ENCODE measurements at regions not wholly inside any gene's neighbourhood (a gene's known extent, or its start where the extent isn't known, plus 50 kb on each side); places are given as distances from the start of the nearest gene placed in this dataset.

DNA sequence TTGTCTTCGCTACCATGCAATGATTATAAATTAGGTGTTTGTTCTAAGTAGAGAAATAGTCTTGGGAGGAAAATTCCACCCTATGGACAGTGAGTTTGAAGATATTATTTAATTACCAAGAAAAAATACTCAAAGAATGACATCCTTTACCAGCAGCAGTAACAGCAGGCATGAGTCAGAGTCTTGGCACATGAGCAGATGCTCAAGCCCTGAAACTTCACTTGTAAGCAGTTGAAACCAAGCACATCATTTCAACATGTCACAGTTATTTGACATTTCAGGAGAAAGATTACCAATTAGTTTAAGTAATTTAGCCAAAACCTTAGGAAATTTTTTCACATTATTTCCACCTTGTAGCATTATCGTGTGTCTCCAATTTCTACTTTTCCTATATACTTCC is 99.2 kb downstream of the C12orf50 start:
- peak; percentile 88 for FAIRE-seq
- no peak for TF ChIP-seq POLR2A (IDR thresholded peaks at IDR 0.05; ENCODE audit: low read depth, low read length)
- peak; percentile 6 for DNase-seq (ENCODE audit: insufficient read length, low spot score)

DNA sequence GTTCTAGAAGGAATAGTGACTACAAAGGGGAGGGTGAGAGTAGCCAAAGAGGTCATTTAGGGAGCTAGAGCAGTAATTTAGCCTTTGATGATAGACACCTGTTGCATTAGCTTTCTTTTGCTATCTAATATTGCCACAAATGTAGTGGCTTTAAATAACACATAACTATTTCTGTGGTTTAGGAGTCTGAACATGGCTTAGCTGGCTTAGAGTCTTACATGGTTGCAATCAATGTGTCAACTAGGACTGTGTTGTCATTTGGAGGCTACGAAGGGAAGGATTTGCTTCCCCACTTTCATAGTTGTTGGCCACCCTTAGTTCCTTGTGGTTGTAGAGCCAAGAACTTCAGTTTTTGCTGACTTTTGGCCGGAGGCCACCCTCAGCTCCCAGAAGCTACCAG is 99.9 kb downstream of the C12orf50 start:
- DNase-seq (ENCODE audit: insufficient read length, low spot score) = no peak
- TF ChIP-seq POLR2A (IDR thresholded peaks at IDR 0.05; ENCODE audit: low read depth, low read length) = no peak
- no peak for FAIRE-seq

DNA sequence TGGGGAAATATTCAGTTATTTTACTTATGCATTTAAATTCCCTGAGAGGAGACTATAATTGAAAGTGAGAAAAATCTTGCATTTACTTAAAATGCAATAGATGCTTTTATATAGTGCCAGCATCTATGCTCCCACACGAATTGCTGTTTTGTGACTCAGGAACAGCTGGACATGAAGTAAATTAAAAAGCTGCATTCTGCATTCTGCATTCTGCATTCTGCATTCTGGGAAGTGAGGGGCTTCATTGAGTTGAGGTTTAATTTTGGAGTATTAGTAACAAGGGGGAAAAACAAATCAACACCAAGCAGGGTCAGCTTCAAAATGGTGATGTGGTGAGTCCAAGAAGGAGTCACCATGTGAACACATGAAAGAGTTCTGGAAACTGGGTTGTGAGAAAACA is 101.2 kb downstream of the C12orf50 start:
- DNase-seq (ENCODE audit: insufficient read length, low spot score) = no peak
- no peak for FAIRE-seq
- TF ChIP-seq POLR2A (IDR thresholded peaks at IDR 0.05; ENCODE audit: low read depth, low read length) = no peak

DNA sequence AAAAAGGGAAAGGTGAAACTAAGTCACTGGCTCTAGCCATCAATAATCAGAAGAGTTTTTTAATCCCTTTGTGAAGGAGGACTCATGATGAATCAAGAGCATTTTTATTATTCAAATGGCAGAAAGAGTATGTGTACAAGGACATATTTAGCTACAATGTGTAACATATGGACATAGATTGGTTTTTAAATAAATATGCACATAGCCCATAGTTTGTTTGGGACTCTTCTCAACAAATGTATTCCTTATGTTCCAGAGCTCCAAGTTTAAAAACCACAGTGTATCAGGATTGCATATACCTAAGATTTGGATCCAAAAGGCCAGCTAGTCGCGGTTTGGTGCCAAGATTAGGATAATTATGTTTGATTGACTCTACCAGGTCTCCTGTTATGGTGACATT is 104.2 kb downstream of the C12orf50 start:
- DNase-seq (ENCODE audit: insufficient read length, low spot score) (no peak), FAIRE-seq (no peak)
- TF ChIP-seq POLR2A (IDR thresholded peaks at IDR 0.05; ENCODE audit: low read depth, low read length) = no peak

DNA sequence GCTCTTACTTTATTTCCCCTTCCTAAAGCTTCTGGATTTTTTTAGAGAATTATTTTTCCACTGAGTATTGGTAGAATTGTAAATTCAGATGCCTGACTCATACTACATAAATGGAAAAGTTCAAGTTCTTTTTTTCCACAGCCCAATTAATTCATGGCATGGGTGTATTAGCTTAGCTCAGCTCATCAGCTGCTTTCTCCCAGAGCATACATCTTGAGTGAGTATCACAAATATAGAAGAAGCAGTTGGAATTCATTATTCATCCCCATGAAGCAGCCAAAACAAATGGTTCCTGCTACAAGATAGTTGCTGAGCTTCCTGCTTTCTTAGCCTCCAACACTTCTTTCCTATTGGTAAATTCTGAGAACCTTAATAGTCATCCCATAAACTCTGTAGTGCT is 105.1 kb downstream of the C12orf50 start:
- DNase-seq (ENCODE audit: insufficient read length, low spot score) (no peak), FAIRE-seq (no peak)
- TF ChIP-seq POLR2A (IDR thresholded peaks at IDR 0.05; ENCODE audit: low read depth, low read length) = no peak

DNA sequence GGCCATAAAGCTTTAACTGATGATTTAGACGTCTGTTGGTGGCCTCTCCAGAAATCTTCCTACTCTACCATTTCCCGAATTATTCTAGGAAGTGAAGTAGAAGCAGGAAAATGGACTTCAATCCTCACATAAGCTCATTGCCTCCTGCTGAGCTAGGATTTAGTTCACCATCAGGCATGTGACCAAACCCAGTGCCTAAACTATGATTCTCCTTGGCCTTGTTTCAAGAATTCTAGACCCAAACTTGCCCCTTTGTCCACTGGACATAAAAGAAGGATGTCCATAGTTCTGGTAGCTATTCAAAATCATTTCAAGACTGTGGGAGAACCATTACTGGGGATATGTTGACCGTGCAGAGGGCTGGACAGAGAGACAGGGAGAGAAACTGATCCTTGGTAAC is 105.8 kb downstream of the C12orf50 start:
- DNase-seq (ENCODE audit: insufficient read length, low spot score) = no peak
- FAIRE-seq = no peak

DNA sequence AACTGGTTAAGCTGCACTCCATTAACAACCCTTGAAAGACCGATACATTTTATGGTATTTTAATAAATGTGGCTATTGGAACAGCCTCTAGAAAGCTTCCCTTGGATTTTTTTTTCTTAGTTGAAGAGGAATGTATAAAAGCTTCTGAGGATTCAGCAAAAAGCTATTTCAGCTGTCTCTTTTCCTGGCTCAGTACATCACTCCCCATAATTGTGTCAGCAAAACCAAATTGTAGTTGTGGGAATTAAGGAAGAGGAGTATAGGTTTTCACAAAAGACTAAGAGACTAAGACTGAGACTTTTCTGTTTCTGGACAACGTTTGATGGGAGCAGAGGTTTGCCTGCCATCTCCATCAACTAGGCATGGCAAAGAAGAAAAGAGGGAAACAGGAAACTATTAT is 106.5 kb downstream of the C12orf50 start:
- no peak for TF ChIP-seq POLR2A (IDR thresholded peaks at IDR 0.05; ENCODE audit: low read depth, low read length)
- FAIRE-seq (no peak), DNase-seq (ENCODE audit: insufficient read length, low spot score) (no peak)

More for the DNA sequence above, 105.8 kb downstream of the C12orf50 start:
- no peak for TF ChIP-seq POLR2A (IDR thresholded peaks at IDR 0.05; ENCODE audit: low read depth, low read length)

DNA sequence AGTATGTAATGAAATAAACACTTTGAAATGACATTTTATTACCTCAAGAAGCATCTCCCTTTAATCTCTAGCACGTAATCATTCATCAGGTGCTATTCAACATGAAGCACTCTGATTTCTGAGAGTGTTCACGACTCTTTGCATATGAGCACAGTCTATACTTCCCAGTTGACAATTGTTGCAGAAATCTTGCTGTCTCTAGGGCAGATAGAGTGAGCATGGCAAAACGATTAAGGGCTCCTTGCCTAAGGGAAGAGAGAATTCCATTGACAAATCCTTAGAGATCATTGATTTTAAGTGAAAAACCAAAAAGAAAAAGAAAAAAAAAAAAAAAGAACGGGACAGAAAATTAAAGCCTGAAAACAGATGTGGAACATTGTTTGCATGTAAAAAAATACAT is 107.6 kb downstream of the C12orf50 start:
- DNase-seq (ENCODE audit: insufficient read length, low spot score) (no peak), FAIRE-seq (no peak)
- TF ChIP-seq POLR2A (IDR thresholded peaks at IDR 0.05; ENCODE audit: low read depth, low read length) = no peak

DNA sequence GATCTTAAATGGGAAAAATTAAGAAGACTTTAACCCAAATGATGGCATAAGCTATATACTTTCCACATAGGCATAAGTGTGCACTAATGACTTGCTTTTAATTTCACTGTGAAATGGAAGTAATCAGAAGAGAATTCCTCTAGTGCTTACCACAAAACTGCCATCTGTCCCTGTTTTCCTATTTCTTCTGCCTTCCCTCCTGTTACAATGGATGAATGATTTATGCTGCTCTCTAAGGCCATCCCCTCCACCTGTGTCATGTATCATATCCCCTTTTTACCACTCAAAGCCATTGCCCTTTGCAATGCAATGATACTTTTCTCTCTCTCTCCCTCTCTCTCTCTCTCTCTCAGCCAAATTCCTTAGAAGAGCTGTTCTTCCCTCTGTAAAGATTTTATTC is 109.1 kb downstream of the C12orf50 start:
- DNase-seq (ENCODE audit: insufficient read length, low spot score) (no peak), FAIRE-seq (no peak)
- TF ChIP-seq POLR2A (IDR thresholded peaks at IDR 0.05; ENCODE audit: low read depth, low read length) = no peak

DNA sequence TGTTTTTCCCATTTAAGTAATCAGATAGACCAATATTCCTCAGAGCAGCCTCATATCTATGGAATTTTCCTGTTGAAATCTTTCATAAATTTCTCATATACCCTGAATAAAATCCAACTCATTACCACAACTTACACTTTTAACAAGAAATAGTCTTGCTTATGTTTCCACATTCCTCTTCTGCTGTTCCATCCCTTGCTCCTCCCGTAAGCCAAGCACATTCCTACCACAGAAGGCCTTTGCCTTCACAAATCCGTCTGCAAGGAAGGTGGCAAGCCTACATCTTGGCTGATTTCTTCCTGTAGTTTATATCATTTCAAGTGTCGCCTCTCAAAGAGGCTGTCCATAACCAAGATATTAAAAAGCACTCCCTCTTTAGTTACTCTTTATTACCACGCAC is 127.7 kb downstream of the C12orf50 start:
- DNase-seq (ENCODE audit: insufficient read length, low spot score) = no peak
- FAIRE-seq = no peak
- TF ChIP-seq POLR2A (IDR thresholded peaks at IDR 0.05; ENCODE audit: low read depth, low read length) = no peak

DNA sequence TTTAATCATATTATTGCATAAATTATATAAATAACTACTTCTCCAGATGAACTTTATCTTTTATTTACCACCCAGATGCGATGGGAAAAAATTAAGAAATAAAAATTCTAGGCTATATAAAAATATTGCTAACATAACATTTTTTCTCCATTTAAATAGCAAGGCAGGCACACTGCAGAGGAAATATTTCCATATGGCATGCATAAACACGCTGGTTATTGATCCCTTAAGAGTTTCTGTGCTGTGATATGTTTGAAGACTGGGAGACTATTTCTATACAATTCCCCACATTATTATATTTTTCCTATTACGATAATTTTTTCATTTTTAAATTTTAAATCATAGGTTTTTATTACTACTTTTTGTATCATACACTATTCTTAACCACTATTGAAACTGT is 131.5 kb downstream of the C12orf50 start:
- TF ChIP-seq POLR2A (IDR thresholded peaks at IDR 0.05; ENCODE audit: low read depth, low read length) = no peak
- DNase-seq (ENCODE audit: insufficient read length, low spot score) = no peak
- no peak for FAIRE-seq

DNA sequence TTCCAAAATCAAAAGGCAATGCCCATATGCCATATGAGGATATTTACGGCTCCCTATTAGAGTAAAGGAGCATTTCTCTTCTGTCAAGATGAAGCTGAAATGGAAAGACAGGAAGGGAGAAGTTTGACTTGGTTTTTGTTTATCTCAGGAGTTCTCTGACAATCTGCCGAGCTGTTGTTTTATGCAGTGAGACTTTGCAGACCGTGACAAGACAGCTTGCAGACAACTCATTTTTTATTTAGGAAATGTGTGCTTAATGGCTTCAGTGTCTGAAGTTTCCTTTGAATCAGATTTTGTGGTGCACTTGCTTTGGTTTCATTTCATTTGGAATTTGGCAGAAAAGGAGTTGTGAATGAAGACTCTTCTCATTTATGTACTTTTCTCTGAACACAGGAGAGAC is 145.4 kb downstream of the C12orf50 start:
- no peak for TF ChIP-seq POLR2A (IDR thresholded peaks at IDR 0.05; ENCODE audit: low read depth, low read length)
- DNase-seq (ENCODE audit: insufficient read length, low spot score) = no peak
- no peak for FAIRE-seq

DNA sequence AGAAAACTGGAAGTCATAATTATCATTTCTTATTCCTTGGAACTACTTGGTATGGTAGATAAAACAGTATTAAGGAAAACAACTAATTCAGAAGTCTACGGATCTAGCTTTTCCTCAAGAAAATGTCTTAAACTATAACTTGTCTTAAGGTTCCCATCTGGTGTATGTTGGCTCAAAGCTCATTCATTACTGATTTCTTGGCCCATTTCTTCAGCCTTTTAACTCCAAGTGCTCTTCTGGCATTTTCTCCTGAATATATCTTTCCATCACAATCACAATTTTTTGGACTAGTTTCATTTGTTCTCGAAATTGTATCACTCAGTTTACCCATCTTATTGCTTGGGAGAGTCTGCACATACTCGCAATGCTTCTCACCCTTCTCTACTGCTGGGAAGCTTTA is 150.1 kb downstream of the C12orf50 start:
- TF ChIP-seq POLR2A (IDR thresholded peaks at IDR 0.05; ENCODE audit: low read depth, low read length) = no peak
- DNase-seq (ENCODE audit: insufficient read length, low spot score) (no peak), FAIRE-seq (no peak)

DNA sequence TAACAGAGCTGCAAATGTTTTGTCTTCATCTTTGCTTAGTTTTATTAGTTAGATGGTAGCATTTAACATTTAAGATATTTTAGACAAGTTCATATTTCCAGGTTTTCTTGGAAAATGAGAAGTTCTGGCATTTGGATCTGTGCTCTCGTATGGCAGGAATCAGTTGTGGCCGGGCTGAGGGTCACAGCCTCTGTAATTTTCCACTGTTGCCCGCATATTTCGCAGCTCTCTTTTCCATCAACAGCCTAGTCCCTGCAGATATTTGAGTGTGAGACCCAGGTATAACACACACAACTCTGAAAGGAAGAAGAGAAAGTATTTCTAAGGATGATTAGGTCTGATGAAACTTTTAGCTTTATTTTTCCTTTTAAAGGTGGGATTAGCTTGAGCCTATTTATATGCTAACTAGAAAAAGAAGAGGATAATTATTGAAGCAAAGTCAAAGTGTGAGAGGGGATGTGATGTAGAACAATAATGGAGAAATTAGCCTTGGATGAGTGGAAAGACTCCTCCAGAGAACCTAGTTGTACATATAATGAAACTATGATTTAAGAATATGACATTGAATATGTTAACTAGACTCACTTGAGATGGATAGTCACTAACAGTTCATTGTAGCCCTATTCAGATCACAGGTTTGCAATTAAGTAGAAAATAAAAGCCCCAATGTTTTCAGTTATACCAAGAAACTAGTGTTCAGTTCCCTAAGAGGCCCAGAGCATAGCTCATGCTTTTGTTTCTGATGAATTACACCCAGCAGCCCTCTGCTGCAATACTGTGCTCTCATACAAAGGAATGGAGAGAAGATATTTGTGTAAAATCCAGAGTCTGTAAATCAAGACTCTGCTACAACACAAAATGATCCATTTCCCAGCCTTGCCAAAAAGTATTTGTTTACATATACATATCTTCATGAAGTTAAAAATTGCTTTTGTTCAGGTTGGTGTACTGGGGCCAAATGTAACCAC is 158.4 kb downstream of the C12orf50 start:
- FAIRE-seq (no peak), DNase-seq (ENCODE audit: insufficient read length, low spot score) (no peak)
- TF ChIP-seq POLR2A (IDR thresholded peaks at IDR 0.05; ENCODE audit: low read depth, low read length) = no peak

DNA sequence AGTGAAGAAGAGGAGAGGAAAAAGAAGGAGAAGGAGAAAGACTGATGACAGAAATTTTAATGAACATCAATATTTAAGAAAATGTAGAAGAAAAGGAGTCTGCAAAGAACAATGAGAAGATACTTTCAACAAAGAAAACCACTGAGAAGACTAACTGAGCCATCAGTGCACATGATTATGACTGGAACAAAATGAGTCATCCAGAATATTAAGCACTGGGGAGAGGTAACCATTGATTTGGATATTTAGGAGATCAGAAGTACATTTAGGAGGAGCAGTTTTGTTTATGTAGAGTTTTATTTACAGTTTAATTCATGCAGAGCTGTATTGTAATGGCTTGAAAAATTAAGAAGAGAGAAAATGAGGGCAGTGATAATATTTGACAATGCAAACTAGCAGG is 159.1 kb downstream of the C12orf50 start:
- peak; percentile 23 for FAIRE-seq
- no peak for DNase-seq (ENCODE audit: insufficient read length, low spot score)
- TF ChIP-seq POLR2A (IDR thresholded peaks at IDR 0.05; ENCODE audit: low read depth, low read length) = no peak

Measured in H54 (cell line).